RCC 7860 (cell line): ENCODE measurements at regions not wholly inside any gene's neighbourhood (a gene's known extent, or its start where the extent isn't known, plus 50 kb on each side); places are given as distances from the start of the nearest gene placed in this dataset.
"Not testable (repeated sequence)": the region's sequence is repeated elsewhere in the genome, so short reads cannot be mapped to it uniquely, and the experiment has no call there.

Experiments used
- DNase-seq: peaks from one replicate; pipeline ENCODE4 v3.0.0-alpha.2; 2015; ENCODE audit warnings: low spot score
- FAIRE-seq: peaks from 2 replicates; lab custom pipeline; 2012; peaks lifted over from hg19 to GRCh38; lab: Jason Lieb, UNC

- FAIRE-seq: no peak
Measured at GRCh38 chr12:19819231-19819630, 379.9 kb downstream of the AEBP2 start.

GRCh38 chr12:19822476-19822875, 383.2 kb downstream of the AEBP2 start:
- DNase-seq (no peak), FAIRE-seq (no peak)

More at GRCh38 chr12:19819231-19819630, 379.9 kb downstream of the AEBP2 start:
- no peak for DNase-seq

- FAIRE-seq, DNase-seq: not testable (repeated sequence)
Measured at GRCh38 chr12:19823326-19823725, 384.0 kb downstream of the AEBP2 start.

- FAIRE-seq (no peak), DNase-seq (no peak)
Measured at GRCh38 chr12:19826980-19827550, 387.8 kb downstream of the AEBP2 start.

GRCh38 chr12:19829100-19829853, 390.0 kb downstream of the AEBP2 start:
- DNase-seq: no peak
- no peak for FAIRE-seq

- FAIRE-seq: no peak
- DNase-seq: no peak
Measured at GRCh38 chr12:19830446-19830845, 391.2 kb downstream of the AEBP2 start.

- FAIRE-seq (no peak), DNase-seq (no peak)
Measured at GRCh38 chr12:19833775-19834501, 394.6 kb downstream of the AEBP2 start.

GRCh38 chr12:19834592-19834991, 395.3 kb downstream of the AEBP2 start:
- FAIRE-seq: no peak

GRCh38 chr12:19836056-19836455, 396.8 kb downstream of the AEBP2 start:
- FAIRE-seq: no peak
- DNase-seq: no peak

More at GRCh38 chr12:19834592-19834991, 395.3 kb downstream of the AEBP2 start:
- no peak for DNase-seq

GRCh38 chr12:19836456-19836855, 397.2 kb downstream of the AEBP2 start:
- no peak for FAIRE-seq

GRCh38 chr12:19837543-19837942, 398.3 kb downstream of the AEBP2 start:
- no peak for FAIRE-seq
- no peak for DNase-seq

More at GRCh38 chr12:19836456-19836855, 397.2 kb downstream of the AEBP2 start:
- no peak for DNase-seq

- no peak for FAIRE-seq
- DNase-seq: no peak
Measured at GRCh38 chr12:19841451-19841850, 402.2 kb downstream of the AEBP2 start.

GRCh38 chr12:19842116-19842515, 402.8 kb downstream of the AEBP2 start:
- DNase-seq (no peak), FAIRE-seq (no peak)

- FAIRE-seq (no peak), DNase-seq (no peak)
Measured at GRCh38 chr12:19844224-19844623, 404.9 kb downstream of the AEBP2 start.

- peak; percentile 64 for DNase-seq
Measured at GRCh38 chr12:19846574-19846973, 407.3 kb downstream of the AEBP2 start.

GRCh38 chr12:19847294-19848059, 408.2 kb downstream of the AEBP2 start:
- no peak for DNase-seq
- no peak for FAIRE-seq

More at GRCh38 chr12:19846574-19846973, 407.3 kb downstream of the AEBP2 start:
- FAIRE-seq: peak; percentile 91

GRCh38 chr12:19848421-19848820, 409.1 kb downstream of the AEBP2 start:
- no peak for DNase-seq
- no peak for FAIRE-seq

- no peak for FAIRE-seq
- no peak for DNase-seq
Measured at GRCh38 chr12:19849208-19849607, 409.9 kb downstream of the AEBP2 start.

- DNase-seq (no peak), FAIRE-seq (no peak)
Measured at GRCh38 chr12:19850346-19851065, 411.2 kb downstream of the AEBP2 start.
